NCI-H2029 treated with DMSO at 0.1 percent for 48 hours (cell line): ENCODE measurements at regions not wholly inside any gene's neighbourhood (a gene's known extent, or its start where the extent isn't known, plus 50 kb on each side); places are given as distances from the start of the nearest gene placed in this dataset.

Experiments used
- DNase-seq: peaks from one replicate; lab custom pipeline; 2025; lab: John Stamatoyannopoulos, UW

DNA sequence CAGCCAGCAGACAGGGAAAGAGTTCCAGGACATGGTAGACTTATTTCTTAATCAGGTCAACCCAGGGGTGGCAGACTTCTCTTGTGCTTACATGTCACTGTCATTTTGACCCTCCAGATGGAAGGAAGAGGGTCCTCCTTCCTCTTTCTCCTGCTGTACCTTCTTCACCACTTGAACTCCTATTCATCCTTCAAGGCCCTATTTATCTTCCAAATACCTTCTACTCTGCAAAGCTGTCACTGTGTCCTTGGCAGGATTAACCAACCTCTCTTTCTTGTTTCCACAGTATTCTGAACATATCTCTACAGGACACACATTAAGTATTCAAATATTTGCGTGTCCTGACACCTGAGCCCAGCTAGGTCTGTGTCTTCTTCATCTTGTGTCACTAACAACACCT is 163.1 kb downstream of the DICER1 start:
- DNase-seq: no peak

DNA sequence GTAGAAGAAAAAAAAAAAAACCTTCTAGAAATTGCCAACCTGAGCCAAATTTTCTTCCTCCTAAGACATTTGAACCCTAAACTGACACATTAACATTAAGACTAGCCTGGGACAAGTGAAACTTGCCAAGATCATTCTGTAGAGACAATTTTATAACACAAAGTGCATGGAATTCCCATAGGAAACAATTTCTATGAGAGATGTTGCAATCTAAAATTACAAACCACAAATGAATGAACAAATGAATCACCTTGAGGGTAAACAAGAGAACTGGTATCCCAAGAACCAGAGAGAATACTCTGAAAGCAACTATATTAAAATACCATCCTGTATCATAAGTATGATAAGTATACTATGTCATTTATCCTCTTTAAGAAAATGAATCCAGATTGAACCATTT is 165.3 kb downstream of the DICER1 start:
- DNase-seq: no peak

DNA sequence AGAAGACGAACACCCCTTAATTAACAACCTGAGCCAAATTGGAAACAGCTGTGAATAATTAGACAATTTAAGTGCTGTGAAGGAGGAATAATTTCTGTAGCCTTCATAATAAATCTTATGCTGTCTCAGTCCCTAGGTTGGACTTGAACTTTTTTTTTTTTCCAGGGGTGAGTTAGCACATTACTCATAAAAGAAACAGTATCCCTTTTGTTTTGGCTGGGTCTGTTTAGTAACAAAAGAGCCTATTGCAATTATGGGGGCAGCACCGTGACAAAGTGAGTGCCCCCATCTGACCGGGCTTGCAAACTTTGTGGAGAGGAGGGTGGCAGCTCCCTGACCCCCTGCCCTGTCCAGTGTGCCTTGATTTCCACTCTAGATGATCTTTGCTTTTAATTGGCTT is 167.4 kb downstream of the DICER1 start:
- no peak for DNase-seq

DNA sequence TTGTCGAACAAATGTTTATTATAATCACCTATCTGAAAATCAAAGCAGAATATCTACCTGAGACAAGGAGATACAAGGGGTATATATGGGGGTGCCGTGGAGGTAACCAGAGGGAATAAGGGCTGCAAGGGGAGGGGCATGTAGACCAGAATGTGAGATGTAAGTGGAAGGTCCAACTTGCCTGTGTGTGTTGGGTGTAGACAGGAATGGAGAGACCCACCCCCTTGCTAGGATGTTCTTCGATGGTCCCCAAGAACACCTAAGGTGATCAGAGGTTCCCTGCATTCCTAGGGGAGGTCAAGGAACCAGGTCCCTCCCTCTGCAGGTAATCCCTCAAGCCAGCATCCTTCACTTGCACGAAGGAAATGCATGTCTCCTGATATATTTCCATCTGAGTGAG is 167.9 kb downstream of the DICER1 start:
- DNase-seq: no peak

DNA sequence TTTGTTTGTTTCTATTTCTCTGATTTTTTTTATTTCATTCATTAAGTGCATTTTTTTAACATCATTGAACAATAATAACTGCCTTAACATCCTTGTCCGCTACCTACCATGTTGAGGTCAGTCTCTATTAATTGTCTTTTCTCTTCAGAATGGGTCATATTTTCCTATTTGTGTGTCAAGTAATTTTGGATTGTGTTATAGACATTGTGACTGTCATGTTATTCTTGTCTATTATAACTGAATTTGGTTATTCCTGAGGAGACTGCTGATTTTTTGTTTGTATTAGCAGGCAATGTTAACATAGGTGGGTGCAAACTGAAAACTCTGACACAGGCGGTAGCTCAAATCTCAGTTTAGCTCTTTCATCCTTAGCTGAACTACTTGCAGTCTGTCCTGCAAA is 169.9 kb downstream of the DICER1 start:
- DNase-seq: no peak

DNA sequence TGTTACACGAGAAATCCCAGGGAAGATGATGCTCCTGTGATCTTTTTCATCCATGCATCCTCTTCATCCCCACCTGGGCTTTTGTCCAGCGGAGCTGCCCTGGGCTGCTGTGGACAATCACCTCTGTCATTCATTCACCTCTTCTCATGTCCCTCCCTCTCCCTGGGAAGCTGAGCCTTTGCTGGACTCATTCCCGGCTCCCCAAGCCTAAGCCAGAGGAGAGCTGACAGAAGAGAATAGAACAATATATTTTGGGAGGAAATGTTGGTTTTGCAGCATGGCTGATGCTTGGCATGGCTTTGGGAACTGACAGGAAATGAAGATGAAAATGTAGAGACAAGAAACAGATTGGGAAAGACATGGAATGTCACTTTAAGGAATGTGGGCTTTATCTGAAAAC is 177.4 kb downstream of the DICER1 start:
- no peak for DNase-seq

DNA sequence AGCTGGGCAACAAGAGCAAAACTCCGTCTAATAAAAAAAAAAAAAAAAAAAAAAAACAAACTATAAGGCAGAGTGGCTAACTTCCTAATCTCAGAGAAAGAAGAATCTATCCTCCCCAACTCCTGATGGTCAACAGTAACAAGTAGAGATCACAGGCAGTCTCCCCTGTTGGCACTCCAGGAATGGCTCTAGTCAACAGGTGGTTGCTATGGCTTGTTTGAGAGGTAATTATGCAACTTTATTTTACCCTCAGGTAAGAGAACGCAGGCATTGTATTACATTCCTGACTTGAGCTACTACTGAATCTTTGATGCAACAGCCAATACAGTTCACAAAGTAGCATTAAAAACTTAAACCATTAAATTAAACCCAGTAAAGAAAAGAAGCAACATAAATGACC is 180.3 kb downstream of the DICER1 start:
- no peak for DNase-seq

DNA sequence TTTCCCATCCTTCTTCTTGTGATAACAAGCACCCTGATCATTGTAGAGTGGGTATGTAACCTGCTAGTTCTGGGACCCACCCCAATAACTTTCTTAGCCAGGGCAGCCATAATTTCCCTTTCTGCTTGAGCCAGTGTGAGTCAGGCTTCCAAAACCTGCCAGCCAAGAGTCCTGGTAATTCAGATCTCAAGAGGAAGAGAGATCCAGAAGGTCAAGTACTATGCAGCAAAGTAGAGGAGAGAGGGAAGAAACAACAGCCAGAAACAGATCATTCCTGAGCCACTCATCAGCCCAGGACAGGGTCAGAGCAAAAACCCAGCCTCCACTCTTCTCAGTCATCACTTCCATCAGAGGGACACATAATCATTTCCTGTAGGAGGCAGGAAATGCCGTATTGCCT is 182.0 kb downstream of the DICER1 start:
- no peak for DNase-seq

DNA sequence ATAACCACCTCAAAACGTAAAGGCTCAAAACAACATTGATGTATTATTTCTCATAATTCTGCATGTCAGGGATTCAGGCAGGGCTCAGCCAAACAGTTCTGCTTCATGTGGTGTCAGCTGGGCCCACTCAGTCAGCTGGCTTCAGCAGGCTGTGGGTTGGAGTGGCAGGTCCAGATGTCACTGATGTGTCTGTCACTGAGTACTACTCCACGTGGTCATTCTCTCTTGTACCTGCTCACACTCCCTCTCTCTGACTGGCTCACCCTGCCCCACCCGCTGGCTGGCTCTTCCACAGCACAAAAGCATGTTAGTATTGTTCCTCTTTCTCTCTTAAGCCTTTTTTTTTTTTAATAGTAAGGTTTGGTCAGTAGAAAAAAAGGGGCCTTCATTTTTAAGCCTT is 182.4 kb downstream of the DICER1 start:
- DNase-seq: no peak

DNA sequence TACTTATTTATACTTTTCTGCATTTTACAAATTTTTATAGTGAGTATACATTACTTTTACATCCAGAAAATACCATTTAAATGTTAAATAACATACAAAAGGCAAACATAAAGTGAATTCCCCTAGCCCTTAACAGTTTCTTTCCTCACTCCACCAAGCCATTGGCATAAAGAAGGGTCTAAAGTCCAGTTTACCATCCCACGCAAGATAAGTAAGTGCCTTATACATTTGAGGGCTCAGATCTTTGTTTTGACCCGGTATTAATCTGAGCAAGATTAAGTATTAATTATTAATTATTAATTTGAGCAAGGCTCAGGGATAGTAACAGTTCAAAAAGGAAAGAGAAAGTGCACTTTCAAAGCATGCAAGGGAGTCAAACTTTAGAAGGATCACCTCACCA is 182.9 kb downstream of the DICER1 start:
- no peak for DNase-seq

DNA sequence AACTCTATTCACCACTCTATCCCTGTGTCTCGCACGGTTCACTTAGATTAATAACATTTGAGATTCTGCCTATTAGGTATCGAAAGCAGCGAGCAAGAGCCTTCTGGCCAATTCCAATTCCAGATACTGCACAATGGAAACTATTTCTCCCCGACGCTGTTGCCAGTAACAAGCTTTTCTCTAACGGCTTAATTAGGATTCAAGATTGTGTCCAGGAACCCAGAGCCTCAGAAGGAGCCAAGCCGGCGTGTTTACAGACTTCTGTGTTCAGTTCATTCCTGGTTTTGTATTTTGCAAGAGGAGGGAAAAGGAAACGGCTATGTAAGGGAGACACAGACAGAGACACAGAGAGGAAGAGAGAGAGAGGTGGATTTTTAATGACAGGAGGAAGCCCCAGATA is 185.6 kb downstream of the DICER1 start:
- no peak for DNase-seq

DNA sequence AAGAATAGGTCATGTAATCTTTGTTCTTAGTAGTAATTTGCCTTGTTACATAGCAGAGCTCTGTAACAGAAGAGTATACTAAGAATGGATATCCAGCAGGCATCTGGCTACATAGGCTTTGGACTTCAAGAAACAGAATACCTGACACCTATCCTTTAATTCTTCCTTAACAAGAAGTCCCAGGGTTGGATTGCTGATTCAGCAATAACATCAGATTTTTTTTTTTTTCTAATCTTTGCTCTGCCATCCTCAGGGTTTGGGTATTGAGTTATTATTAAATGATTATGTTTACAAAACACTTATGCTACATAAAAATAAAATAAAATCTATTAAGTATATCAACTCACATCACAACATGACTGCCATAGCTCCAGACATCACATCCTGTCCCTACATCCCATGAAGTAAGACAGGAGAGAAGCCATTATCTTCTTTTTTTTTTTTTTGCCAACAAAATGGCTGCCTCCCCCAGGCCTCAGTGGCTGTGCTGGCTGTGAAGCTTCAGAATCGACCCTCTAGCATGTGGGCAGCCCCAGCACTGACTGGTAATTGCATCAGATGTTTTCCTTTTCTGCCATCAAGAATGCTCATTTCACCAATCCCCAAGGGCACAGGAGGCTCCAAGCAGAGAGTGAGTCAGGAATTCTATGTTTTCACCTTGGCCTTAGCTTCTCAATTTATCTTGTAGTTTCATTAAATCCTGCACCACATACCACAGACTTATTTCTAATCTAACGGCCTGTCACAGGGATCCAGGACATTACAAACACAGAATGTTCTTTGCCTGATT is 186.2 kb downstream of the DICER1 start:
- no peak for DNase-seq

DNA sequence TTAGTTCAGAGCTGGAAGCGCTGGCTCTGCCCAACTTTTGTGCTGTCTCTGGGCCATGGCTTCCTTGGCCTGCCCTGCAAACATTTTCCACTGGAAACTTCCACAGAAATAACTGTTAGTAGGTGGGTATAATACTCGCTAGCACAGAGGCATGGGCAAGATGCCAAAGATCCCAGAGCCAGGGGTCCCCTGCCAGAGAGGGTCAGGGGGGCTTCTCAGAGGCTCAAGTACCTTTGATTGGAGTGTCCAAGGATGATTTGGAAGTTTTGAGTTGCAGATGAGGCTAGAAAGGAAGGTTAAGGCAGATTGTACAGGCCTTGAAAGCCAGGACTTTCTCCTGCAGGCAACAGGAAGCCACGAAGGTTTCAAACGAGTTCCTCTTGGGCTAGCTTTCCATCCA is 187.6 kb downstream of the DICER1 start:
- no peak for DNase-seq

DNA sequence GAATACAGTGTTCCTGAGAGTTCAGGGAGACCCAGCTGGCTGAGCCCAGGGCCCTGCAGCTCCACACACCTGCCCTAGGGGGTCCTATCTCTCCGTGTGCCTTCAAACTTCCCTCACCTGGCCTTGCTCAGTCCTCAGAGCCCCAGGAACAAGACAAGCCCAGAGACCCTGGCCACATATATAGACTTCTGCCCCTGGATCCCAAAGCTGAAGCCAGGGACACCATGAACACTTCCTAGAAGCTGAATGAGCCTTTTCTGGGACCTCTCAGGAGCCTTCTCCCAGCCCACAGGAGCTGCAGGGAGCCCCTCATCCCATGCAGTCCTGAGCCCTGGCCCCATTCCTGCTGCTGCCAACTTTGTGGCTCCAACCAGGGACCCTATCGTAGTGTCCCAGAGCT is 190.5 kb downstream of the DICER1 start:
- no peak for DNase-seq

DNA sequence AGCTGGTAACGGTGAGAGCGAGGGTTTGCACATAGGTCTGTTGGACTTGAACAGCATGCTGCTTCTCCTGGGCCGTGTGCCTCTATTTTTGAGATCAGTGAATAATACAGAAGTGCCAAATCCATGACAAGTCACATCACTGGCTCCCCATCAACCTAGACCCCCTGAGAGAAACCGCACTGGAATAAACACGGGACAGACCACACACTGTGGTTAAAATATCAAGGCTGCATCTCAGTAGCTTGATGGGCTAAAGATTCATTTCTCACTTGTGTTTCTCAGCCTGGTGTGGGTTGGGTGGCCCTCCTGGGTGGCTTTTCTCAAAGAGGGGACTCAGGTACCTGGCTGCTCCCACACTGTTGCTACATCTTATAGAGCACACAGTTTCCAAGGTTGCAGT is 191.0 kb downstream of the DICER1 start:
- no peak for DNase-seq

DNA sequence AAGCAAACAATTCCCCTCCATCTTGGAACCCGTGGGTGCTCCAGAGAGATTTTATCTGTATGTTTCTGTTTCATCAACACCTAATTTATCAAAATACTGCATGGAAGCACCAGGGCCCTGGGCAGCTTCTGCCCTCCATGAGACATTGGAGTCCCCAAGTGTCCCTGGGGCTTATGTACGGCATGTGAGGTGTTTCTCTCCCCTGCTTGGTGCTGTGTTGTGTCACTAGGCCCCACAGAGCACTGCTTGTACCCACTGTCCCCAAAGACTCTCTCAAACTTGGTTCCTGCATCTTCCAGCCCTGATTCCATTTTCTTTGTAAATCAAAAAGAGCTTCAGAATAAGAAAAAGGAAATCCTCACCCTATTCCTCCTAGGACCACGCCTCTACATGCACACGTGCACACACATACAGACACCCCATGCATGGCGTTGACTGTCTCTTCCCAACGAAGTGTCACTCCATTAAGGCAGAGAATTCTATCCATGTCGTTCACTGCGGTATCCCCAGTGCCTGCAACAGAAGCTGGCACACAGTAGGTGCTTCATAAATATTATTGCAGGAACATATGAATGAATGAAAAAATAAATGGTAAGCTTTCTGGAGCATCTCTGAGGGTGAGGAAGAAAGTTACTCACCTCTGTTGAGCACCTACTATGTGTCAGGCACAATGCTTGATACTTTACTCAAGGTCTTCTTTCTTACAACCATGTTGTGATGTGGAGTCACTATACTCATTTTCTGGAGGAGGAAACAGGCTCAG is 191.6 kb downstream of the DICER1 start:
- no peak for DNase-seq

DNA sequence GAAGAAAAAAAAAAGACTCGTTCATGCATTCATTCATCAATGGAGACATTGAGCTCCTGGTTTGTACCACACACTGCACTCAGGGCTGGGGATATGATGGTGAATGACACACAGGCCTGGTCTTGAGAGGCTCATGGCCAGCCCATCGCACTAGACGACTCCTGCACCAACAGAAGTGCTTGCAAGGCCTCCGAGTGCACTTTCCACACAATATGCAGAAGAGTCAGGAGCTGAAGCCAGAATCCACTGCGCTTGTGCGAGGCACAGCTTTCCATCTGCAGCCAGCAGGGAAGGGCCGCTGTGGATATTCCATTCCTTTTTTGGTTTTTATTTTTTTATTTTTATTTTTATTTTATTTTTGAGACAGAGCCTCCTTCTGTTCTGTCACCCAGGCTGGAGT is 192.4 kb downstream of the DICER1 start:
- DNase-seq: no peak

DNA sequence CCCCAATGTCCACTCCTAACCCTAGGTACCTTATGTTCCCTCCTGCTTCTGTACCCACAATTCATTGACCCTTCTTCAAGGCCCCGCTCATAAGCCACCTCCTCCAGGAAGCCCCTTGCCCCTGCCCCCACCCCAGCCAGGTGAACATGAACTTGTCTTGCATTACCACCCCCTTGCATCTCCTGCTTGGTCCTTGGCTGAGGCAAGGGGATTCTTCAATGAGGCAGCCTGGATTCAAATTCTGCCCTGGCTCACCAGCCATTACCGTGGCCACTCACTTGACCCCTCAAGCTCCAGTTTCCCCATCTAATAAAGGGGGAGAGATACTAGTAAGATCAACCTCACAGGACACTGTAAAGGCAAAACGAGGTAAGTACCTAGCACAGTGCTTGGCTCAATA is 193.1 kb downstream of the DICER1 start:
- no peak for DNase-seq

DNA sequence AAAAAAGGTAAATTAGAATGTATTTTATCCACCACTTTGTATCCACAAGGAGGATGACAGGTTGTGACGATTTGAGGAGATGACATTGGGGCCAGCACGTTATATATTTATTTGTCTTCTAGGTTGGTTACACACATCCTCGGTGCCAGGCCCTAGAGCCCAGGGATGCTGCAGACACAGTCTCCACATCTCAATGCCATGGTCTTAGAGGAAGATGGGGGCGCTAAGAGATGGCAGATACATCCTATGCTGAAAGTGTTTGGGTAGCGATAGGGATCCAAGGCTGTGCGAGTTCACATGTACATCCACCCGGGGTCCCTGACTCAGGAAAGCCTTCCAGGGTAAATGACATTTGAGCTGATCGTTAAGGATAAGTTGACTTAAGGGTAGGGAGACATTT is 193.1 kb upstream of the GSC start:
- no peak for DNase-seq

DNA sequence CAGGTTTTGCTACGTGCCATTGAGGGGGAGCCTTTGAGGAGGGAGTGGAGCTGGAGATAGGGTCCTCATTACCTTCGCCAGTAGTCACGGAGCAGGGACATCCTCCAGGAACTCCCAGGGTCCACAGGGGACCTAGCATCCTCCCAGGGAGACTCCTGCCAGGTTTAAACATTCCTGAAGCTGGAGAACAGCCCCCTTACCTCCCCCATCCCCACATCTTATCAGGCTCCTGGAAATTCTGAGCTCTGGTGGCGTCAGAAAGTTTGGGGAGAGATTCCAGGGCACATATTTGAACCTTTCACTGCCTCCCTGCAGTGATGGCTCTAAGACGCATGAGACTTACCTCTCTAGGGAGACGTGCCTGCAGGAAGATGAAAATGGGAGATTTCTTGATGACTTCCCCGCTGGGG is 192.3 kb upstream of the GSC start:
- no peak for DNase-seq

DNA sequence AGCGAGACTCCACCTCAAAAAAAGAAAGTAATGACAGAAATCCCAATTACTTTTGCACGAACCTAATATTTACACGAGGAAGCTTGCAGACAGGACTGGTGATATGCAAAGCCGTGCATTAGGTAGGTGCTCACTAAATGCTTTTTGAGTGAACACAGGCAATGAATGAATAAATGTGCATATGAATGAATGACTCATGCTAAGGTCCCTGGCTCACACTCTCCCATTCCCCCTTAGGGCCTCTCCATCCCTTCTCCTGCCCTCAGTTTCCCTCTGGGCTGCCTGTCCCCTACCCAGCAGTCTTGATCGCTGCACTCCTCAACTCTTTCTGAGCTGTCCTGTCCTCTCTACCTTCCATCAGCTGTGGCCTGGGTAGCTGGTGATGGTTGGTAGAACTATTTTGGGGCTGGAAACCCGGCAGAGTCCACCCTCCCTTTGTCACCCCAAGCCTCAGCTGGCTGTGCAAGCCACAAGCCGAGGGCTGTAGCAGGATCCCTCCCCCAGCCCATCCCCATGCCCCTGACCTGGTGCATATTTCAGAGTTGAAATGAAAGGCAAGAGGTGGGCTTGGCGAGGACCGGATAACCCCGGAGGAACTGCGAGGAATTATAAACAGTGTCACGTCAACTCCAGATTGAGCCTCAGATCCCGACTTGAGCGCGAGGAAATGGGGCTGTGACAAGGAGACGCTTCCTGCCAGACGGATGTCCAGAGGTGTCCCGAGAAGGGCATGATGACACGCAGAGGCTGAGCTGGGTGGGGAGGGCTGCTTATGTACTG is 191.7 kb upstream of the GSC start:
- no peak for DNase-seq

DNA sequence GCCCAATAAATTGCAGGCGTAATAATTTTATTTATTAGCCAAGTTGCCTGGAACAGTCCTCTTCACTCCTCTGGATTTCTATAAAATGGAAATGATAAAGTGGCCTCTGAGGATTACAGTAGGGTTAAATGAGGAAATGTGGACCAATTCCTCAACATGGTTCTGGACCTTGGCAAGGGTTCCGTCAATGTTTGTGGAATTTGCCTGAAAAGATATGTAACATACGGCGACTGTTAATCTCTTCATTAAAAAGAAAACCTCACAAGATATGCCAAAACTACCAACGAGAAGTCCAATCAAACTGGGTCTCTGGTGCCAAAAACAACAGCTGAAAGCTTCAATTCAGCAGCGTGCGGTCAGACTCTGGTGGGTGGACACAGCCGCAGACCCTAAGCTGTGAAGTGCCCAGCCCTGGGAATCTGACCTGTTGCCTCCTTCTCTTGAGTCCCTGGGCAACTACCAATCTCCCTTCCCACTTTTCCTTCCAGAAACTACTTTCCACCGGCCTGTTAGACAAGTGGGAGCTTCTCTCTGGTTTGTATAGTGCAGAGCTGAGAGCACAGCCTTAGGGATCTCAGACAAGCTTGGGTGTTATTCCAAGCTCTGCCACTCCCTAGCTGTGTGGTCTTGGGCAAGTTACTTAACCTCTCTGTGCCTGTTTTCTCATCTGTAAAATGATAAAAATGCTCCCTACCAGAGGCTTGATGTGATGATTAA is 190.5 kb upstream of the GSC start:
- DNase-seq: no peak
